Progenitor cell of endocrine pancreas (in vitro differentiated cells): ENCODE measurements at regions not wholly inside any gene's neighbourhood (a gene's known extent, or its start where the extent isn't known, plus 50 kb on each side); places are given as distances from the start of the nearest gene placed in this dataset.

ENCODE experiments used
- DNase-seq: peaks from one replicate; pipeline ENCODE4 v3.0.0; 2021; ENCODE audit warnings: low spot score; ENCODE audit not compliant: unreplicated experiment
- H3K27ac Mint-ChIP-seq: 2 replicates; pipeline ENCODE4 v1.8.0; 2021; ENCODE audit warnings: mild to moderate bottlenecking, moderate library complexity, mixed read lengths
- H3K27me3 Mint-ChIP-seq: 2 replicates; pipeline ENCODE4 v1.8.0; 2021; ENCODE audit warnings: mixed read lengths
- H3K36me3 Mint-ChIP-seq: 2 replicates; pipeline ENCODE4 v1.8.0; 2022; ENCODE audit warnings: mixed read lengths; ENCODE audit not compliant: insufficient read depth
- H3K4me1 Mint-ChIP-seq: 2 replicates; pipeline ENCODE4 v1.8.0; 2021; ENCODE audit warnings: low read depth, mixed read lengths
- H3K4me3 Mint-ChIP-seq: 2 replicates; pipeline ENCODE4 v1.8.0; 2021; ENCODE audit warnings: low read depth, mild to moderate bottlenecking, moderate library complexity, mixed read lengths
- H3K9me3 Mint-ChIP-seq: 2 replicates; pipeline ENCODE4 v1.8.0; 2021; ENCODE audit warnings: low read depth, mixed read lengths
- TF ChIP-seq, protein P1 (sequence below): fragments of 200-600 bp; sonication (generic); IDR thresholded peaks from one replicate; pipeline ENCODE4 v1.5.0; 2021; ENCODE audit warnings: antibody characterized with exemption, mild to moderate bottlenecking; ENCODE audit not compliant: unreplicated experiment

DNA sequence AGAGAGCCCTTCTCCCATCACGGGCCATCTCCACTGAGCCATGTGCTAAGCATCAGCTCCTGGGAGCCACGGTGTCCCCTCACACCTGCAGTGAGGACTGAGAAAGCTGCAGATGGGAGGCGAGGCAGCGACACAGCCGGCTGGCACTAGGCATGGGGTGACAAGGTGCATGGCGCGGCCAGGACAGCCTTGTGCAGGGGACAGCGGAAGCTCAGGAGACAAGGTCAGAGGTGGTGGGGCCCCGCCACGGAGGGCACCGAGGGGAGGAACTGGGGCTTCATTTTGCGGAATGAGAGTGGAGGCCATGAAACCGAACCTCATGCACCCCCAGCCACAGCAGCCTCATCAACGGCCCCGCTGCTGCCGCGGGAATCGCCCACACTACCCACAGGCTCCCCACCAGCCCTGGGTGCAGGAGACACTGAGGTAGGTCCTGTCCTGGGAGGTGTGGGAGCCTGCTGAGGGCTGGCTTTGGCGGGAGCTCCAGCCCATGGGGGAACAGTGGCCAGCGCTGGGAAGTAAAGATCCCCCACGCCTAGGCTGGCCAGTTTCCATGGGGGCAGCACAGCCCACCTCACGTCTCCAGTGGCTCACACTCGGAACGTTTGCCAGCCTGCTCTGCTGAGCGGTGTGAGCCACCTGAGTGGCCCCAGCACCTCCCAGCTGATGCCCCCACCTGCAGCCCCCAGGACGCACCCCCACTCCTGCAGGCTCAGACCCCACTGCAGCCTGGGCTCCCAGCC, 71.2 kb upstream of the INSIG1 start:
- Mint-ChIP-seq H3K36me3 (no peaks in the 10 kb centered on the region), H3K27me3 (peaks cover 74% of the 10 kb centered on the region), H3K9me3 (no peaks in the 10 kb centered on the region), H3K4me3 (no peak overlapping the region), H3K4me1 (peaks cover 48% of the 10 kb centered on the region), H3K27ac (no peak overlapping the region)
- TF ChIP-seq, protein P1, sequence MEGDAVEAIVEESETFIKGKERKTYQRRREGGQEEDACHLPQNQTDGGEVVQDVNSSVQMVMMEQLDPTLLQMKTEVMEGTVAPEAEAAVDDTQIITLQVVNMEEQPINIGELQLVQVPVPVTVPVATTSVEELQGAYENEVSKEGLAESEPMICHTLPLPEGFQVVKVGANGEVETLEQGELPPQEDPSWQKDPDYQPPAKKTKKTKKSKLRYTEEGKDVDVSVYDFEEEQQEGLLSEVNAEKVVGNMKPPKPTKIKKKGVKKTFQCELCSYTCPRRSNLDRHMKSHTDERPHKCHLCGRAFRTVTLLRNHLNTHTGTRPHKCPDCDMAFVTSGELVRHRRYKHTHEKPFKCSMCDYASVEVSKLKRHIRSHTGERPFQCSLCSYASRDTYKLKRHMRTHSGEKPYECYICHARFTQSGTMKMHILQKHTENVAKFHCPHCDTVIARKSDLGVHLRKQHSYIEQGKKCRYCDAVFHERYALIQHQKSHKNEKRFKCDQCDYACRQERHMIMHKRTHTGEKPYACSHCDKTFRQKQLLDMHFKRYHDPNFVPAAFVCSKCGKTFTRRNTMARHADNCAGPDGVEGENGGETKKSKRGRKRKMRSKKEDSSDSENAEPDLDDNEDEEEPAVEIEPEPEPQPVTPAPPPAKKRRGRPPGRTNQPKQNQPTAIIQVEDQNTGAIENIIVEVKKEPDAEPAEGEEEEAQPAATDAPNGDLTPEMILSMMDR, result no peak
- DNase-seq, result no peak

DNA sequence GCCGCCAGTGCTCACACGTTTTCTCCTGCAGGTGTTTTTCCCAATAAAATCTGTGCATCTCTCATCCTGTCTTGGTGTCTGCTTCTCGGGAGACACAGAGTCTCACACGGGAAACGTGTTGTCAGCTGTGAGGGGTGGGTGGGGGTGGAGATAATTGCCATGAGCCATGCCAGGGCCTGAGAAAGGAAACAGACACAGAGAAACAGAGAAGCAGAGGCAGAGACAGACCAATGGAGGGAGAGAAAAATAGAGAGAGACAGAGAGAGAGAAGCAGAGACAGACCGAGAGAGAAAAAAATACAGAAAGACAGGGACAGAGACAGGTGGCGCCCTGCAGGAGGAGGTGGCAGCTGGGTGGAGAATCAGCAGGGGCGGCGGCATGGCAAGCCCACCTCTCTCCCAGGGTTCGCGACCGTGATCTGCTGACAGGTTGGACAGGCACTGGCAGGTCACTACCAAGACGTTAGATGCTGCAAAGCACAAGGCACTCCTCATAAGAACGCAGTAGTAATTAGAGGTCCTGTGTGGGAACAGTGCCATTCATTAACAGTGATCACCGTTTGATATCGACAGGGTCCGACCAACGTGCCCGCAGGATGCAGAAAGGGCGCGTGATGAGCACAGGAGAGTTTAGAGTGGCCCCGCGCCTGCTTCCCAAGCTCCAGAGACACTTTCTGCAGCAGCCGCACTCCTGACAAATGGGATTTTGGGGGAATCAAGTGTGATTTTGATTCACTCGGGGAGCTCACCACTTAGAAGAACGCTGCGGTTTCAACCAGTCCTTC, 70.5 kb upstream of the INSIG1 start:
- no peak for DNase-seq
- Mint-ChIP-seq H3K27ac (no peak overlapping the region), H3K4me3 (no peak overlapping the region), H3K27me3 (peaks cover 78% of the 10 kb centered on the region), H3K4me1 (peaks cover 44% of the 10 kb centered on the region), H3K36me3 (no peaks in the 10 kb centered on the region), H3K9me3 (no peaks in the 10 kb centered on the region)
- TF ChIP-seq, protein P1, result no peak

DNA sequence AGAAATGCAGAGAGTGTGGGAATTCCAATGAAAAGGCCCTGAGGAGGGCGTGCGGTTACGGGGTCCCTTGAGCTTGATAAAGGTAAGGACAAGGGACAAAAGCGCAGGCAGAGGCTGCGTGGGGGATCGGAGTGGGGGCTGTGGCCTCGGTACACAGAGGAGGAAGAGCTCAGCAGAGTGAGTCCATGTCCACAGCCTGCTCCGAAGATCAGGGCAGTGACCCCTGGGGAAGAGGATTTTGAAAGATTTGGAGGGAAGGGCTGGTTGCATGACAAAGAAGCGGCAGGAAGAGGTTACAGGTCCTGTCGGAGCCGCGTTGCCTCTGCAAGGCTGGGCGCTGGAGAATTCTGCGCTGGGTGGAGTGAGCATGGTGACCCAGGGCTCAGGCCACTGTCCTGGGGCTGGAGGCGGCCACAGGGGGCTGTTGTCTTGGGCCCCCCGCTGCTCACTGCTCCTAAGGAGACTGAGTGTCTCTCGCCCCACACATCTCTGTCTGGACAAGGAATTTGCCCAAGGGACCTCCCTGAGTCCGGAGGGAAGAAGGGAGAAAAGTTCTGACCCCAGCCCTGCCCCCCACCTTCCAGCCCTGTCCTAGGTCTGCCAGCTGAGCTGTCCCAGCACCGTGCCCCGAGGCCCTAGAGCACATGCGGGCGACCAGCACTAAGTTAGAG, 69.8 kb upstream of the INSIG1 start:
- no peaks in the 10 kb centered on the region for H3K9me3 Mint-ChIP-seq
- TF ChIP-seq, protein P1, result no peak
- peaks cover 38% of the 10 kb centered on the region for H3K4me1 Mint-ChIP-seq
- no peaks in the 10 kb centered on the region for H3K36me3 Mint-ChIP-seq
- peaks cover 82% of the 10 kb centered on the region for H3K27me3 Mint-ChIP-seq
- no peak overlapping the region for H3K27ac Mint-ChIP-seq
- no peak overlapping the region for H3K4me3 Mint-ChIP-seq
- no peak for DNase-seq

DNA sequence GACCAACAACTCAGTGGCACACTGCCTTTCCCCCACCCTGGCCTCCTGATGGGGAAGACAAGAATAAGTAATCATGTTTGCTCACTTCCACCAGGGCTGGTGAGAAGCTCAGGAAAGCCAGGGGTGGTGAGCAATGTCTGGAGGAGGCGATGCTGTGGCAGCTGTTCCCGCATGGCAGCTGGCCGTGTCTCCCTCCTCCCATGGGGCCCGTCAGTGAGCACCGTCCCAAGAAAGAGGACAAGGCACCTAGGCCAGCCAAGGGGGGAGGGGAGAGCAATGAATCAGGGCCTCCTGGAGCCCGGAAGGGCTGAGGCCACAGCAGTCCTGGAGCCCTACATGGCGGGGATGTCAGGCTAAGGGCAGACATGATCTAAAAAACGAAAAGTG, 69.2 kb upstream of the INSIG1 start:
- Mint-ChIP-seq H3K4me1 (peaks cover 37% of the 10 kb centered on the region), H3K9me3 (no peaks in the 10 kb centered on the region), H3K27me3 (peaks cover 86% of the 10 kb centered on the region), H3K36me3 (no peaks in the 10 kb centered on the region), H3K4me3 (no peak overlapping the region), H3K27ac (no peak overlapping the region)
- TF ChIP-seq, protein P1, result no peak
- DNase-seq, result no peak

DNA sequence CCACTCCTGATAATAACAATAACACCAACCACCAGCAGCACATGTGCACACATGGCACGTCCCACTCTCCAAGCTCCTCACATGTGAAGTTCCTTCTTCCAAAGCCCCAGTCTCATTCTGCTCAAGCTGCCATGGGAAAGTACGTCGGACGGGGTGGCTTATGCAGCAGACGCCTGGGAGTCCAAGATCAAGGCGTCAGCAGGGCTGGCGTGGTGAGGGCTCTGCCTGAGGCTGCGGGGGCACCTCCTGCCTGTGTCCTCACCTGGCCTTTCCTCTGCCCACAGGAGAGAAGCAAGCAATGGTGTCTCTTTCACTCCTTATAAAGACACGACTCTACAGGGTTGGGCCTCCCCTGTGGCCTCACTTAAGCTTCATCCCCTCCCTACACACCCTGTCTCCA, 68.8 kb upstream of the INSIG1 start:
- Mint-ChIP-seq H3K4me1 (peaks cover 33% of the 10 kb centered on the region), H3K36me3 (no peaks in the 10 kb centered on the region), H3K4me3 (no peak overlapping the region), H3K9me3 (no peaks in the 10 kb centered on the region), H3K27ac (no peak overlapping the region), H3K27me3 (peaks cover 83% of the 10 kb centered on the region)
- DNase-seq, result no peak
- TF ChIP-seq, protein P1, result no peak
